COLO829 (cell line): ENCODE measurements at regions not wholly inside any gene's neighbourhood (a gene's known extent, or its start where the extent isn't known, plus 50 kb on each side); places are given as distances from the start of the nearest gene placed in this dataset.
"Not testable (repeated sequence)": the region's sequence is repeated elsewhere in the genome, so short reads cannot be mapped to it uniquely, and the experiment has no call there.

Source experiments
- DNase-seq: peaks from one replicate; pipeline ENCODE4 v3.0.0; 2012; ENCODE audit warnings: low spot score

DNA sequence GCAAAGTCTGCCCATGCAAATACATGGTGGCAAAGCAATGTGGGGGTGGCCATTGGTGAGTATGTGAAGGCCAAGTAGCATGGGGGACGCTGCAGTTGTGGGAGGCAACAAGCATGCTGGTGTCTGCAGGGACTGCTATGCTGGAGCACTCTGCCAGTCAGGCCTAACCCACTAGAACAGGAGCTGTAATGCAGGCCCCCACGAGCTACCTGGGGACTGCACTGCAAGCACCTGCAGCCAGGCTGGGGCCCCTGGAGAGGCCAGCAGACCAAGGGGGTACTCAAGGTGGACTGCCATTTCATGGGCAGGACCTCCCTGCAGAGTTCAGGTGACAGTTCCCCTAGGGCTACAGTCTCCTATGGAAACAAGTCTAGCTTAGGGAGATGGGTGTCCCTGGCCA, 183.8 kb upstream of the PDE4D start:
- no peak for DNase-seq

DNA sequence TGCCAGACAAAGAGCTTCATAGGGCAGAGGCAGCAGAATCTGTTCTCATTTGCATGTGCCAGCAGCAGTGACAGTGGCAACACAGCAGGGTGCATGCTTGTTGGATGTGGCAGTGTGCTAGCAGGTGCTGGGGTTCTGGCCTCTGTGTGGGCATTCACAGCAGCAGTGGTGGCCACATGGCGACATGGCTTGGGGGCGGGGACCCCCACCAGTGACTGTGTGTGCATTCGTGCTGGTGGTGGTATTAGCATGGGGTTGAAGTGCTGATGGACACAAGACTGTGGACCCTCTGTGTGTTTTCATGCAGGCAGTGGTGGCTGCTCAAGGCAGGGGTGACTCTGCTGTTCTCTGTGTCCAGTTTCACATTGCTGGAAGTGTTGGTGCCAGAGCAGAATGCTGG, 183.2 kb upstream of the PDE4D start:
- DNase-seq = no peak

DNA sequence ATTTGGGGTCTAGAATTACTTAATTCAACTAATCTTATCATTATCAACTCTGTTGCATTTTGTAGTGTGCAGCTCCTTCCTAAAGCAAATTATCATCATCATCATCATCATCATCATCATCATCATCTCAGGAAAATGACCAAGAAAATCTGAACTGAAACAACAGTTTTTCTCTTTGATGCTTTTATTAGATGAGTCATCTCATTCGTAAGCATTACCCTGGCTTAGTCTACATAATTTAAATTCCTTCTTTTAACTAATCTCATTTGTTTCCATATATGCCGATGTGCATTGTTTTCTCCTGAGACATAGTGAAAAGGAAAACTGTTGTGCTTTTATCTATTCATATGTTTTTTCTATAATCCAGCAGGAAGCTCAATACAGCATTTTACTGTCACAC, 173.0 kb upstream of the PDE4D start:
- peak; percentile 31 for DNase-seq

DNA sequence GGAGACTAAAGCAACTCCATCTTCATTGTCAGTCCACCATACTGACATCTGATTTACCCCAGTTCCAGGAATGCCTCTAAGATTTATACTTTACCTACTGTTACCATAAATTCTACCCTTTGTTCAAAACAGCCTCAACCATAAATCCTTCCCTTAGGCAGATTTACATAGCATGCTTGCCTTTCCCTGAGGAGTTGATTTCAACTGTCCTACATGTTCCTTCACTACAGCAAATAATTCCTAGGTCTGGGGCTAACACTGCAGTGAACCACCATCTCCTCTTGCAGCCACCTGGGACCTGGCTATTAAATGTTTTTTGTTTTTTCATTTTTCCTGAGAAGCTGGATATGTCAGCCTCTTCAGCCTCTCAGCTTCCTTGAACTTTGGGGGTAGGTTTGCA, 166.9 kb upstream of the PDE4D start:
- no peak for DNase-seq

DNA sequence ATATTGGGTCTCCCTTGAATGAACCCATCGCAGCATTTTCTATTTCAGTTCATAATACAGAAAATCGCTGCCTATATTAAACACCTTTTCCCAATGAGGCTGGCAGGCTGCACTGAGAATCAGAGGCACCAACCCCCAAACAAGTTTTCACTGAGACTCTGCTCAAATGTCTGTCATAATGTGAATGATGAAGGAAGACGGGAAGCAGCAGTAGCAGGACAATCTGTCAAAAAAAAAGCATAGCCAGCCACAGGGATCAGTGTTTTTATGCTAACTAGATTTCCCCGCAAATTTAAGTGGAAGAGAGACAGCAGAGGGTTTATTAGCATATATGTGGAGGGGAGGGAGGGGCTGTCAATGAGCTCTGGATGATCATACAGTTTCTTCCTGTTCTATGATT, 162.7 kb upstream of the PDE4D start:
- no peak for DNase-seq

DNA sequence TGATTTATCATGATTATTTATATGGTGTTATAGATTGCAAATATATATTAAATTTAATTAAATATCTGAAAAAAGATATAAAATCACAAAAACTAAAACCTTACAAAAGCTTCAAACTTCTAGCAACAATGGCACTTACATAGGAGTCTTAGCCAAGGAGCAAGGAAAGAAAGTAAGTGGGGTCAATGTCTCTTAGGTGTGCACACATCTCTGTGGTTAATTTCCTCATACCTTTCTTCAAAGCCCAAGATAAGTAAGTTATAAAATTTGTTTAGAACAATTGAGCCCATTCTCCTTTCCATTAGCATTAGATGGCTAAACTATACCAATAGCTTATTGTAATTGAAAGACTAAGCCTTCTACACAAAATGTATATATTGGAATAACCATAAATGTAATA, 161.6 kb upstream of the PDE4D start:
- DNase-seq = no peak

DNA sequence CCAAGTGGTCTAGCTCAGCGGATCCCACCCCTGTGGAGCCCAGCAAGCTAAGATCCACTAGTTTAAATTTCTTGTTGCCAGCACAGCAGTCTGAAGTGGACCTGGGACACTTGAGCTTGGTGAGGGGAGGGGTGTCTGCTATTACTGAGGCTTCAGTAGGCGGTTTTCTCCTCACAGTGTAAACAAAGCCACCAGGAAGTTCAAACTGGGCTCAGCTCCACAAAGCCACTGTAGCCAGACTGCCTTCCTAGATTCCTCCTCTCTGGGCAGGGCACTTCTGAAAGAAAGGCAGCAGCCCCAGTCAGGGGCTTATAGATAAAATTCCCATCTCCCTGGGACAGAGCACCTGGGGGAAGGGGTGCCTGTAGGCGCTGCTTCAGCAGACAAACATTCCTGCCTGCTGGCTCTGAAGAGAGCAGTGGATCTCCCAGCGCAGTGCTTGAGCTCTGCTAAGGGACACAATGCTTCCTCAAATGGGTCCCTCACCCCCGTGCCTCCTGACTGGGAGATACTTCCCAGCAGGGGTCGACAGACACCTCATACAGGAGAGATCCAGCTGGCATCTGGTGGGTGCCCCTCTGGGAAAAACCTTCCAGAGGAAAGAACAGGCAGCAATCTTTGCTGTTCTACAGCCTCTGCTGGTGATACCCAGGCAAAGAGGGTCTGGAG, 148.6 kb upstream of the PDE4D start:
- DNase-seq = not testable (repeated sequence)

DNA sequence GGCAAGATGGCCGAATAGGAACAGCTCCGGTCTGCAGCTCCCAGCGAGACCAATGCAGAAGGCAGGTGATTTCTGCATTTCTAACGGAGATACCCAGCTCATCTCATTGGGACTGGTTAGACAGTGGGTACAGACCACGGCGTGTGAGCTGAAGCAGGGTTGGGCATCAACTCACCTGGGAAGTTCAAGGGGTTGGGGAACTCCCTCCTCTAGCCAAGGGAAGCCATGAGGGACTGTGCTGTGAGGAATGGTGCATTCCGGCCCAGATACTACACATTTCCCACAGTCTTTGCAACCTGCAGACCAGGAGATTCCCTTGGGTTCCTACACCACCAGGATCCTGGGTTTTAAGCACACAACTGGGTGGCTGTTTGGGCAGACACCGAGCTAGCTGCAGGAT, 148.0 kb upstream of the PDE4D start:
- not testable (repeated sequence) for DNase-seq

DNA sequence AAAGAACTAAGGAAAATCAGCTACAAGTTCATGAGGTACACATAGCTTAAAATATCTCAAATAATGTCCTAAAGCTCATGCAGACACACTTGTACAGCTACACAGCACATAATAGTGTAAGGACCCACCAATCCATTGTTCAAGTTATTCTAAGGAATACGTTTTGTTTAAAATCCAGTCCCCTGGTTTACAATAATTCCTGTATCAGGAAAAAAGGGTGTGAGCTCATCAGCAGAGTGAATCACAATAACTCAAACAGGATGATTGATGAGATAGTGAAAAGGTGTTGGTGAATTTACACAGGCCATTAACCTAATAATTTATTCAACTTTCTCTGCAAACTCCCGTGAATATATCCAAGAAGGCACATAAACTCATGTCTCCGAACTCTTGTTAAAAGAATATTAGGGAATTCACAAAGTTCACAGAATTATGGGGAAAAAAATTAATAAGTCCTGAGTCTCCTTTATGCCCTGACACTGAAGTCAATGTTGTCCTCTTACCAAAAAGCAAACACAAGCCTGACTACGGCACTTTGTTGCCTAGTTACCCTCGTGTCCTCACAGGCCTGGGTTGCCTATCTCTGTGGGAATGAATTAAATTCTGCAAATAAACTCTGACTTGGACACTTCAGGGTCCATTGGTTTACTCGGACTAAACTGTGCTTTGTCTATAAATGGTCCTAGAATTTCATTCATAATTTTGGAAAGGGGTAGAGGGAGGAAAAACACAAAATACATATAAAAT, 142.8 kb upstream of the PDE4D start:
- DNase-seq = no peak

DNA sequence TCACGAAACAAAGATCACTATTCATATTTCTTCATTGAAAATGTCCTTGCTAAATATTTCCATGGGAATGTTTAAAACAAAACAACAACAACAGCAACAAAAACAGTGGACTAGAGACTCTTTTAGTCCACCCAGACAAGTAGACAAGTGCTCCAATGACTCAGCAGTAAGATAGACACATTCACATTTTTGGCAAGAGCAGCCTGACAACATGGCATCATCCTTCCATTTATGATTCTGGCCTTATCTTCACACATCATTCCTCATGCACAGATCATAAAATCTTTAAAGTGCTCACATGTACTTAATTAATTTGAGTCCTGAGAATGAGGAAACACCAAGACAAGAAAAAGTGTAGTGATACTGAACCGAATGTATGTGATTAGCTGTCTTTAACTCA, 132.6 kb upstream of the PDE4D start:
- DNase-seq = peak; percentile 1

DNA sequence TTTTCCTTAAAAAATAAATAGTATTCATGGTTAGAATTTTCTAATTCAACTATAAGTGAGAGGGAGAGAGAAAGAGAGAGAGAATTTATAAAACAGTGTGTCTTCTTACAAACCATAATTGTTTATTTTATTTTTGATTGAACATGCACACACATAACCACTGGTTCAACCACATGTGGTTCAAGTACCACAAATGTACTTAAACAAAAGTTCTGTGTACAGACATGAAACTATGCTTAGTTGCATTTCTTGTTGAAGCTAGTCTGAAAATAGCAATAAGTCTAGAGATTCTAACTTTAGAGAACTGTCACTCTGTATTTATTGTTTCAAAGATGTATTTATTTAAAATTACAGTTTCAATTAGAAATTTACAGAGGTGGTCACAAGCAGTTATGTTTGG, 130.6 kb upstream of the PDE4D start:
- DNase-seq = no peak

DNA sequence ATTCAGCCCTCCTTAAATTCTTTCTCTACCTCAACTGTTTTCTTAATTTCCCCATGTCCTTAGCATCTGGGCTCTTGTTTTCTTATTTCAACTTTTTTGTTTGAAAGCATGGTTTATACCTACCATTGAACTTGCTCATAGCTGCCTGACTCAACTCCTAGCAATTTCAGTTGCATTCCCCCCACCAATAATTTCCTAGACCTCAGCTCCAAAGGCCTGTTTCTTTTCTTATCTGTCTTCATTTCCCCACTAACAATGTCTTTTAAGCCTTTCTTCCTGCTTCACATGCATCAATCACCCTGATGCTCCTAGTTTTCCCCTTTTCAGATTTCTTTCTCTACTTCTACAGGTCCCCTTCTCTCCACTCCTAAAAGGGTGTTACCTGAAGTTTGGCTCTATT, 129.7 kb upstream of the PDE4D start:
- DNase-seq = no peak

DNA sequence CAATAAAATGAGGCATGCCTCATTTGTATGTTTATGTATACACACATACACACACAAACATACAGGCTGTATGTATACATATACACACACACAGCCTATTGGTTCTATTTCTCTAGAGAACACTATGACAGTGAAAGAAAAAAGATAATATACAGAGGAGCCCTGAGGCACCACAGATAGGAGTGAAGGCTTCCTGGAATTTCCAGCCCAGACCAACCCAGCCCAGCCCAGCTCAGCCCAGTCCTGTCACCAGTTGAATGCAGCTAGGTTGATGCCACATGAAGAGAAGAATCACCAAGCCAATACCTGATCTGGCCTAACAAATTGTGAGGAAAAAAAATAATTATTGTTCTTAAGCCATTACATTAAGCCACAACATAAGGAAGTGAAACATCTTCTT, 126.9 kb upstream of the PDE4D start:
- DNase-seq = no peak

DNA sequence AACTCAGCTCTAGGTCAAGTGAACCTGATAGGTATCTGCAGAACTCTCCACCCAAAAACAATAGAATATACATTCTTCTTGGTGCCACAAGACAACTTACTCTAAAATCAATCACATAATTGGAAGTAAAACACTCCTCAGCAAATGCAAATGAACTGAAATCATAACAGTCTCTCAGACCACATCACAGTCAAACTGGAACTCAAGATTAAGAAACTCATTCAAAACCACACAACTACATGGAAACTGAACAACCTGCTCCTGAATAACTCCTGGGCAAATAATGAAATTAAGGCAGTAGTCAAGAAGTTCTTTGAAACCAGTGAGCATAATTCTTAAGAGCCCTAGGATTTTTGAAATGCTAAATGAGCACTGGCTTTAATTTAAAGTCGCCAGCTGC, 125.4 kb upstream of the PDE4D start:
- not testable (repeated sequence) for DNase-seq

DNA sequence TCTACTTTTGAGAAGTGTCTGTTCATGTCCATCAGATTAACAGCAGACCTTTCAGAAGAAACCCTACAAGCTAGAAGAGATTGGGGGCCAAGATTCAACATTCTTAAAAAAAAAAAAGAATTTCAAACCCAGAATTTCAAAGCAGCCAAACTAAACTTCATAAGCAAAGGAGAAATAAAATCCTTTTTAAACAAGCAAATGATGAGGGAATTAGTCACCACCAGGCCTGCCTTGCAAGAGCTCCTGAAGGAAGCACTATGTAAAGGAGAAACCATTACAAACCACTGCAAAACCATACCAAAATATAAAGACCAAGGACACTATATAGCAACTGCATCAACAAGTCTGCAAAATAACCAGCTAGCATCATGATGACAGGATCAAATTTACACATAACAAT, 124.6 kb upstream of the PDE4D start:
- DNase-seq = no peak

DNA sequence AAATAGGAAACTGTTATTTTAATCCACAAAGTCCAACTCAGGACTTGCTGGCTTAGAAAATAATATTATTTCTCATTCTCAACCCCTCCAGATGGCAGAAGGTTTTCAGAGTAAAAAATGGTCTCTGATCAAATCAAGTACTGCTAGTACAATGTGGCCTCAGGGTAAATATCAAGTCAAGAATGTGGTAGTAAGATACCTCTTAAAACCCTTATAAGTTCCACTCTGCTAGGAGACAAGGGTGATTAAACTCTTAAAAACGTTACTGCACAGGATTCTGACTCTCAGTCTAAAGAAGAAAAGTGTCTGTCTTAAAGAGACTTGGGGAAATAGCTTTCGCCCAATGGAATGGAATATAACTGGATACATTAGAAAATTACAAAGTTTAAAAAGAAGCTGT, 120.8 kb upstream of the PDE4D start:
- DNase-seq = no peak

DNA sequence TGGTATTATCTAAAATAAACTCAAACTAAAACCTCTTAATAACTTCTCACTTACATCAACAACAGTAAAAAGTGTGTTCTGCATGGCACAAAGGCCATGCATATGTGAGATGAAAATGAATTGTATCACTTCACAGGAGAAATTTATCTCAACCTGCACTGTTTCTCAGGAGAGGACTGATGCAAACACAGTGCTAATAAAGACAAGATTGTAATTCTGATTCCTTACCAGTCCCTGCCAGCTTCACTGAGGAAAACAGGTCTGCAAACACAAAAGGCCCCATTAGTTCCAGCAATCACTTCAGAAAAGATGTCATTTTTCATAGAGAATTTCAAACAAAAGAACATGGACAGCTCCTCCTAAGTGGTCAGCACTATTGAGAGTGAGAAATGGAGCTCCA, 117.3 kb upstream of the PDE4D start:
- DNase-seq = no peak

DNA sequence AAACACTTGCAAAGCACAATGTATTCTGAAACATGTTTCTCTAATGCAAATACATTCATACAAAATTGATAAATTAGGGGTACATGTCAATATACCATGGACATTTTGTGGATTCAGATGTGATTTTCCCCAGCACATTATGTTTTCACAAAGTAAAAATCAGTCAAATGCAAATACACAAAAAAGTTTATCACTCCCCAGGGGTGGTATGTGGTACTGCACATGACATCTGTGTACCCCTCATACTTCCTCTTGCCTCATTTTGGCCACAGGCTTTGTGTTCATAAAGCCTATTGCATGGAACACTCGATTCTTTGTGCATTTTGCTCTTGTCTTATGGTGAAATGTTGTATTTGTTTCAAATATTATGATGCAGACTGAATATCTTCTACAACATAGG, 116.8 kb upstream of the PDE4D start:
- DNase-seq = no peak

DNA sequence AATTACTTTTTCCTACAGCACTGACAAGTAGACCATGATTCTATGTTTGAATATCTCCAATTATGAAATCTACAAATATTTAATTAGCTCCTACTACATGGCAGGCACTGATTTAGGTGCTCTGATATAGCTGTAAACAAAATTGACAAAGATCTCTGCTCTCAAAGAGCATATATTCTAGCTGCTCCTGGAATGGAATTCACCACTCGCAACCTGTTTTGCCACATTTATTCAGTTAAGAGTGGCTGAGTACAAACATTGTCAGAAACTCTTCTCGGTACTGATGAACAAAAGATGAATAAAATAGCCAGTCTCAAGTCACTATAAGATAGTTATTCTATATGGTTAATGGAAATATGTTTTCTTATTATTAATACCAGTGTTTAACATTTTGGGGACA, 114.2 kb upstream of the PDE4D start:
- DNase-seq = no peak

DNA sequence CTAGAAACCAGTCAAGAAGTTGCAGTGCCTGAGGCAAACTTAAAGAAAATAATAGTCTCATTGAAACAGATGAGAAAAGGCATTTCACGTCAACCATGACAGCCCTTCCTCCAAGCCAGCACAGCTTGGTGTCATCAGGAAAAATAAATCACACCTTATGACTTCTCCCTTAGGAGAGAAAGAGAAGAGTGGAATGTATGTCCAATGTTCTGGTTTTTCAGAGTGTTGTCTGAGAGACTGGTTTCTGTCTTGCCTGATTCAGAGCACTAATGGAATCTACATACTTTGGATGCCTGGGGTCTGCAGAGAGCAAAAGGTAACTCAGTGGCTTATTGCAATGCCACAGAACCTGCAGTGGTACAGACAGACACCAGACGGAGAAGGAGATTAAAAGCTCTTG, 105.5 kb upstream of the PDE4D start:
- DNase-seq = peak; percentile 55

DNA sequence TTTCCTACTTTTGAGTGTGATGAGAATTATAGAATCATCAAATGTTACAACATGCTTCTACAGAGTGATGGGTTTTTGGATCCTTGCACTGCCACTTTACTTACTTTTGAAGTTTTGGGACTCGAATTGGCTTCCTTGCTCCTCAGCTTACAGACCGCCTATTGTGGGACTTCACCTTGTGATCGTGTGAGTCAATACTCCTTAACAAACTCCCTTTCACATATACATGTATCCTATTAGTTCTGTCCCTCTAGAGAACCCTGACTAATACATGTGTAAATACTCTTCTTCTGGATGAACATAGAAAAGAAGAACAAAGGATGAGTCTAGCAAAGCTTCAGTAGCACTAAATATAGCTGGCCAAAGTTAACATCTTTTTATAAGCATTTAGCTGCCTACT, 98.7 kb upstream of the PDE4D start:
- DNase-seq = peak; percentile 17

DNA sequence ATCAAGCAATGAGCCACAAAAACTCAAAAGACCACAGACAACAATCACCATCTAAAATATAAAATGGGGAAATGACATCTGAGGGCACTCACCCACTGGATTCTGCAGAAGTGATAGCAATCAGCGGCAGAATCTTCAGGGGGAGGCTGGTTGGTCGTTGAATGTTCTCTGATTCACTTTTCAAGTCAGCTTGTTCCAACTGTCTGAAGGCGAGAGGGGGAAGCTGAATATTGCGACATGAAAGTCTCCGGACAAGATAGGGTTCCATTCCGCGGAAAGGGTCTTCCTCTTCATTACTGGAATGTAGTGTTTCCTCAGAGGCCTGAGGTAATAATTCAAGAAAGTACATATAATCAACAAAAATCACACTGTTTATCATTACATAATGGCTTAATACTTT, 94.9 kb upstream of the PDE4D start:
- no peak for DNase-seq

DNA sequence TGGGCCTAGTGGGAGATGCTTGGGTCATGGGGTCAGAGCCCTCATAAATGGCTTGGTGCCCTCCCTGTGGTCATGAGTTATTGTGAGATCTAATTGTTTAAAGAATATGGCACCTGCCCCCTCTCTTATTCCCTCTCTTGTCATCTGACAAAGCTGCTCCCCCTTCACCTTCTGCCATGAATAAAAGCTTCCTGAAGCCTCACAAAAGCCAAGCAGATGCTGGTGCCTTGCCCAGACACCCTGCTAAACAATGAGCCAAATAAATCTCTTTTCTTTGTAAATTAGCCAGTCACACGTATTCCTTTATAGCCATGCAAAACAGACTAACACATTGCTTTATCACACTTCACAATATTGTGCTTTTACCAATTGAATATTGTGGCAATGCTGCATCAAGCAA, 82.8 kb upstream of the PDE4D start:
- DNase-seq = no peak

DNA sequence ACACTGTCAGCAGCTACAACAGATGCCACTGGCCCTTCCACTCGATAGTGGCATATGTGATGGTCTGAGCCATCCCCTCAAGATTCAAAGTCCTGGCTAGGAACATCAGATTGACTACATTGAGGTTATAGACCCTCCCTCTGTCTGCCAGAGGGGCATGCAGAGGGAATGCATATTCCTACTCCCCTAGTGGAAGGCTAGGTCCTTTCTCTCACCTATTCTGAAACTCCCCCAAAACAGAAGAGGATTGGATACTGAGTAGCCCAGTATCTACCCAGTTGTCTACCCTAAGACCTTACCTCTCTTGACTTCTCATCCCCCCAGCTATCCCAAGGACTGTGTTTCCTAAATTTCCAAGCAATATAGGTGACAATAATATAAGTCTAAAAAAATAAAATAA, 78.5 kb upstream of the PDE4D start:
- DNase-seq = no peak
